ENCODE measurements at regions not wholly inside any gene's neighbourhood (a gene's known extent, or its start where the extent isn't known, plus 50 kb on each side); places are given as distances from the start of the nearest gene placed in this dataset.

DNA sequence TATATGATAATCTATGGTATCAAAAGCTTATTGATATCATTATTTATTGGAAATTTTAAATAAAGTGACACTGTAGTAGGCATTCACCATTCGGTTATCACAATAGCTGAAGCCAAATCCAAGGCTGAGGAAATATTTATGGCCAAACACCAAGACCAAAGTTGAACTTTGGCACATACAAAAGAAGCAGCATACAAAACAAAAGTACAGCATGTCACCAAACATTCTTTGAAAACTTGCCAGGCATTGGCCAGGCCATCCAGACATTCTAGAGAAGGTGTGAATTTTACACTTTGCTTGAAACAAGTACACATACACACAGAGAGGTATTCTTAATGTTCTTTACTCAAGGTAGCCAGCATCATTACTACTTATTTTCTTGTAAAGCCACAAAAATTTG is 544.4 kb upstream of the CXADR start:
- TF ChIP-seq, protein P1, sequence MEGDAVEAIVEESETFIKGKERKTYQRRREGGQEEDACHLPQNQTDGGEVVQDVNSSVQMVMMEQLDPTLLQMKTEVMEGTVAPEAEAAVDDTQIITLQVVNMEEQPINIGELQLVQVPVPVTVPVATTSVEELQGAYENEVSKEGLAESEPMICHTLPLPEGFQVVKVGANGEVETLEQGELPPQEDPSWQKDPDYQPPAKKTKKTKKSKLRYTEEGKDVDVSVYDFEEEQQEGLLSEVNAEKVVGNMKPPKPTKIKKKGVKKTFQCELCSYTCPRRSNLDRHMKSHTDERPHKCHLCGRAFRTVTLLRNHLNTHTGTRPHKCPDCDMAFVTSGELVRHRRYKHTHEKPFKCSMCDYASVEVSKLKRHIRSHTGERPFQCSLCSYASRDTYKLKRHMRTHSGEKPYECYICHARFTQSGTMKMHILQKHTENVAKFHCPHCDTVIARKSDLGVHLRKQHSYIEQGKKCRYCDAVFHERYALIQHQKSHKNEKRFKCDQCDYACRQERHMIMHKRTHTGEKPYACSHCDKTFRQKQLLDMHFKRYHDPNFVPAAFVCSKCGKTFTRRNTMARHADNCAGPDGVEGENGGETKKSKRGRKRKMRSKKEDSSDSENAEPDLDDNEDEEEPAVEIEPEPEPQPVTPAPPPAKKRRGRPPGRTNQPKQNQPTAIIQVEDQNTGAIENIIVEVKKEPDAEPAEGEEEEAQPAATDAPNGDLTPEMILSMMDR (IDR thresholded peaks at IDR 0.05 in 4 of 5, conservative IDR thresholded peaks at IDR 0.05 in 1 of 5) = no peak
- TF ChIP-seq POLR2A (IDR thresholded peaks at IDR 0.05) = no peak

All from gastrocnemius medialis (tissue), 4 donors.